HEK293 (cell line): ENCODE measurements at regions not wholly inside any gene's neighbourhood (a gene's known extent, or its start where the extent isn't known, plus 50 kb on each side); places are given as distances from the start of the nearest gene placed in this dataset.

Experiments
- CTCF ChIA-PET: fragments of 350-600 bp; formaldehyde crosslinking; extraction: SDS; loops from one replicate; lab custom pipeline; 2021; ENCODE audit warnings: antibody characterized with exemption; lab: Yijun Ruan, JAX
- POLR2A ChIA-PET: fragments of 300-600 bp; formaldehyde crosslinking; extraction: SDS; loops from one replicate; lab custom pipeline; 2020; ENCODE audit warnings: antibody characterized with exemption, inconsistent platforms; lab: Yijun Ruan, JAX
- H3K27ac ChIP-seq: fragments of 200-500 bp; sonication (Bioruptor generic); 2 replicates; pipeline ENCODE4 v1.5.1; 2014; ENCODE audit warnings: low read depth, low read length, control low read depth, inconsistent platforms; ENCODE audit errors: extremely low read depth
- H3K36me3 ChIP-seq, 2 experiments: fragments of 200-500 bp in 1 of 2; sonication (Bioruptor generic) in 1 of 2; 1 replicate in 1 of 2; 2 replicates in 1 of 2; pipeline ENCODE4 v1.5.1; 2014 to 2017; ENCODE audit warnings: inconsistent platforms in 2 of 2, low read length in 2 of 2; ENCODE audit not compliant: control insufficient read depth in 2 of 2, insufficient read depth in 1 of 2
- H3K4me1 ChIP-seq: fragments of 200-500 bp; sonication (Bioruptor generic); 2 replicates; pipeline ENCODE4 v1.5.1; 2014; ENCODE audit warnings: mild to moderate bottlenecking, low read length, inconsistent platforms; ENCODE audit not compliant: control insufficient read depth, insufficient read depth
- H3K4me3 ChIP-seq: 2 replicates; pipeline ENCODE4 v1.5.1; 2011; ENCODE audit warnings: low read depth, mild to moderate bottlenecking, control low read depth, low read length, moderate library complexity
- H3K9me3 ChIP-seq: fragments of 200-500 bp; sonication (Bioruptor generic); 2 replicates; pipeline ENCODE4 v1.5.1; 2014; ENCODE audit warnings: low read depth, low read length, inconsistent platforms; ENCODE audit not compliant: control insufficient read depth, insufficient read depth
- GLI4 ChIP-seq: fragments of 450-650 bp; formaldehyde crosslinking; IDR thresholded peaks from 2 replicates; pipeline ENCODE4 v1.5.1; 2016; ENCODE audit warnings: missing biosample characterization, missing genetic modification characterization
- GLIS1 ChIP-seq: fragments of 450-650 bp; formaldehyde crosslinking; IDR thresholded peaks from 2 replicates; pipeline ENCODE4 v1.5.1; 2016; ENCODE audit warnings: missing biosample characterization, missing genetic modification characterization
- OSR2 ChIP-seq: fragments of 450-650 bp; formaldehyde crosslinking; IDR thresholded peaks from 2 replicates; pipeline ENCODE4 v1.5.1; 2016; ENCODE audit warnings: missing biosample characterization, missing genetic modification characterization
- SCRT2 ChIP-seq: fragments of 450-650 bp; formaldehyde crosslinking; IDR thresholded peaks from 2 replicates; pipeline ENCODE4 v1.5.1; 2016; ENCODE audit warnings: missing biosample characterization, missing genetic modification characterization
- SP2 ChIP-seq: fragments of 450-650 bp; formaldehyde crosslinking; IDR thresholded peaks from 2 replicates; pipeline ENCODE4 v1.5.1; 2016; ENCODE audit warnings: missing biosample characterization, missing genetic modification characterization
- TRIM28 ChIP-seq: IDR thresholded peaks from 2 replicates; pipeline ENCODE4 v1.6.1; 2011; ENCODE audit warnings: low read length, control low read depth, borderline replicate concordance
- ZFP41 ChIP-seq: fragments of 450-650 bp; formaldehyde crosslinking; IDR thresholded peaks from 2 replicates; pipeline ENCODE4 v1.5.1; 2016; ENCODE audit warnings: missing biosample characterization, missing genetic modification characterization, borderline replicate concordance
- ZNF10 ChIP-seq: fragments of 450-650 bp; formaldehyde crosslinking; IDR thresholded peaks from 2 replicates; pipeline ENCODE4 v1.5.1; 2017; ENCODE audit warnings: missing biosample characterization, missing genetic modification characterization
- ZNF114 ChIP-seq: fragments of 450-650 bp; formaldehyde crosslinking; IDR thresholded peaks from 2 replicates; pipeline ENCODE4 v1.5.0; 2017; ENCODE audit warnings: missing biosample characterization, missing genetic modification characterization
- ZNF121 ChIP-seq: fragments of 450-650 bp; formaldehyde crosslinking; IDR thresholded peaks from 2 replicates; pipeline ENCODE4 v1.5.1; 2016; ENCODE audit warnings: missing biosample characterization, missing genetic modification characterization
- ZNF133 ChIP-seq: fragments of 450-650 bp; formaldehyde crosslinking; IDR thresholded peaks from 2 replicates; pipeline ENCODE4 v1.5.1; 2016; ENCODE audit warnings: missing biosample characterization, missing genetic modification characterization
- ZNF146 ChIP-seq: fragments of 450-650 bp; formaldehyde crosslinking; IDR thresholded peaks from 2 replicates; pipeline ENCODE4 v1.5.1; 2016; ENCODE audit warnings: missing biosample characterization, missing genetic modification characterization
- ZNF223 ChIP-seq: fragments of 450-650 bp; formaldehyde crosslinking; IDR thresholded peaks from 2 replicates; pipeline ENCODE4 v1.5.1; 2016; ENCODE audit warnings: missing biosample characterization, missing genetic modification characterization
- ZNF248 ChIP-seq: fragments of 450-650 bp; formaldehyde crosslinking; IDR thresholded peaks from 2 replicates; pipeline ENCODE4 v1.5.1; 2017; ENCODE audit warnings: missing biosample characterization, missing genetic modification characterization
- ZNF416 ChIP-seq: fragments of 450-650 bp; formaldehyde crosslinking; IDR thresholded peaks from 2 replicates; pipeline ENCODE4 v1.5.1; 2016; ENCODE audit warnings: missing biosample characterization, missing genetic modification characterization
- ZNF530 ChIP-seq: fragments of 450-650 bp; formaldehyde crosslinking; IDR thresholded peaks from 2 replicates; pipeline ENCODE4 v1.5.1; 2016; ENCODE audit warnings: low read depth, missing biosample characterization, missing genetic modification characterization
- ZNF560 ChIP-seq: fragments of 450-650 bp; formaldehyde crosslinking; IDR thresholded peaks from 2 replicates; pipeline ENCODE4 v1.5.1; 2017; ENCODE audit warnings: missing biosample characterization, missing genetic modification characterization, borderline replicate concordance
- ZNF621 ChIP-seq: fragments of 450-650 bp; formaldehyde crosslinking; IDR thresholded peaks from 2 replicates; pipeline ENCODE4 v1.5.1; 2017; ENCODE audit warnings: missing biosample characterization, missing genetic modification characterization
- ZNF837 ChIP-seq: fragments of 450-650 bp; formaldehyde crosslinking; IDR thresholded peaks from 2 replicates; pipeline ENCODE4 v1.5.1; 2016; ENCODE audit warnings: missing biosample characterization, missing genetic modification characterization
- ZSCAN30 ChIP-seq: fragments of 450-650 bp; IDR thresholded peaks from 2 replicates; pipeline ENCODE4 v1.5.1; 2018; ENCODE audit warnings: missing biosample characterization, mild to moderate bottlenecking, missing genetic modification characterization, moderate library complexity
- TF ChIP-seq, protein P1 (sequence below): fragments of 450-650 bp; IDR thresholded peaks from 2 replicates; pipeline ENCODE4 v1.5.1; 2018; ENCODE audit warnings: missing biosample characterization, mild to moderate bottlenecking, missing genetic modification characterization
- TF ChIP-seq, protein P2 (sequence below): fragments of 450-650 bp; formaldehyde crosslinking; IDR thresholded peaks from 2 replicates; pipeline ENCODE4 v1.5.1; 2017; ENCODE audit warnings: missing biosample characterization, missing genetic modification characterization
- TF ChIP-seq, protein P3 (sequence below): fragments of 450-650 bp; formaldehyde crosslinking; IDR thresholded peaks from 2 replicates; pipeline ENCODE4 v1.5.1; 2016; ENCODE audit warnings: missing biosample characterization, missing genetic modification characterization, low read depth
- TF ChIP-seq, protein P4 (sequence below): fragments of 450-650 bp; formaldehyde crosslinking; IDR thresholded peaks from 2 replicates; pipeline ENCODE4 v1.5.1; 2016; ENCODE audit warnings: missing biosample characterization, missing genetic modification characterization, borderline replicate concordance

DNA sequence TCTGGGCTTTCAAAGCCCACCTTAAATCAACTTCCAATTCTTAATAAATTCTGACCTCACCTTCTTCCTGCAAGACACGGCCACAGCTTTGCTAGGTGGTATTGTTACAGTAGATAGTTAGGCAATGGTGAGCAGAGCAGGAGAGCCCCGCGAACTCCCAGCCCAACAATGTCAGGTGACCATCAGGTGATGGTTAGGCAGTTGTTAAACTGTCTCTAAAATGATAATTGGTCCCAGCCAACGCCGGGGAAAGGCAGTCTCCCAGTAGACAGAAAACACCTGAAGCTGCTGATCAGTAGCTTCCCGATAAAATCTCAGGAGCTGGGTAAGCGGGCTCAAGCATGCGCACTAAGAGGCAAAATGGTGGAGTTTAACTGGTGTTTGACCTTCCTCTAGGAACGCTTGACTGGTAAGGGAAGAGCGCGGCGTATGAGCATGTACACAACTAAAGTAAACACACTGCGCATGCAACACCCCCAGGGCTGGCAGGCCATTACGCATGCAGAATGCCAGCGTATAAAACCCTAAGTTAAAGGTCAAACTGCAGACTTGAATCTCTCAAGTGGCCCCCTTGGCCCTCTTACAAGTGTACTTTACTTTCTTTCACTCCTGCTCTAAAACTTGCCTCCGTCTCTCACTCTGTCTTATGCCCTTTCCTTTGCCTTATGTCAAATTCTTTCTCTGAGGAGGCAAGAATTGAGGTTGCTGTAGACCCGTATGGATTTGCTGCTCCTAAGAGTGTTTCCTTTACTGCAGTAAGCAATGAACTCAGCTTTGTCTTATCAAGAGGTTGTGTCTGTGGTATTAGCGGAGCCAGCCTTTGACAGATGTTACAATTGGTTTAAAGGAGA is 113.5 kb downstream of the C12orf75 start:
- ChIA-PET POLR2A (no interaction called here), CTCF (no interaction called here)
- Histone ChIP-seq H3K27ac (no peak overlapping the region), H3K4me3 (no peak overlapping the region), H3K36me3 (no peaks in the 10 kb centered on the region), H3K9me3 (no peaks in the 10 kb centered on the region), H3K4me1 (0 out of 2 replicates have a peak, but pooled peaks cover 2% of the 10 kb centered on the region)
- TF ChIP-seq SP2 (tag by site-specific recombination), result no peak
- TF ChIP-seq OSR2 (tag by site-specific recombination), result no peak
- no peak for TF ChIP-seq ZSCAN30 (tag by site-specific recombination)
- peak; percentile 75 for TF ChIP-seq GLIS1 (tag by site-specific recombination)
- TF ChIP-seq, protein P1, sequence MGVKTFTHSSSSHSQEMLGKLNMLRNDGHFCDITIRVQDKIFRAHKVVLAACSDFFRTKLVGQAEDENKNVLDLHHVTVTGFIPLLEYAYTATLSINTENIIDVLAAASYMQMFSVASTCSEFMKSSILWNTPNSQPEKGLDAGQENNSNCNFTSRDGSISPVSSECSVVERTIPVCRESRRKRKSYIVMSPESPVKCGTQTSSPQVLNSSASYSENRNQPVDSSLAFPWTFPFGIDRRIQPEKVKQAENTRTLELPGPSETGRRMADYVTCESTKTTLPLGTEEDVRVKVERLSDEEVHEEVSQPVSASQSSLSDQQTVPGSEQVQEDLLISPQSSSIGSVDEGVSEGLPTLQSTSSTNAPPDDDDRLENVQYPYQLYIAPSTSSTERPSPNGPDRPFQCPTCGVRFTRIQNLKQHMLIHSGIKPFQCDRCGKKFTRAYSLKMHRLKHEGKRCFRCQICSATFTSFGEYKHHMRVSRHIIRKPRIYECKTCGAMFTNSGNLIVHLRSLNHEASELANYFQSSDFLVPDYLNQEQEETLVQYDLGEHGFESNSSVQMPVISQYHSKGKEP (tag by site-specific recombination), result peak; percentile 12; the same call in 1 of the 2 replicates
- TF ChIP-seq, protein P2, sequence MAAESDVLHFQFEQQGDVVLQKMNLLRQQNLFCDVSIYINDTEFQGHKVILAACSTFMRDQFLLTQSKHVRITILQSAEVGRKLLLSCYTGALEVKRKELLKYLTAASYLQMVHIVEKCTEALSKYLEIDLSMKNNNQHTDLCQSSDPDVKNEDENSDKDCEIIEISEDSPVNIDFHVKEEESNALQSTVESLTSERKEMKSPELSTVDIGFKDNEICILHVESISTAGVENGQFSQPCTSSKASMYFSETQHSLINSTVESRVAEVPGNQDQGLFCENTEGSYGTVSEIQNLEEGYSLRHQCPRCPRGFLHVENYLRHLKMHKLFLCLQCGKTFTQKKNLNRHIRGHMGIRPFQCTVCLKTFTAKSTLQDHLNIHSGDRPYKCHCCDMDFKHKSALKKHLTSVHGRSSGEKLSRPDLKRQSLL (tag by site-specific recombination), result no peak
- TF ChIP-seq ZNF621, result no peak
- no peak for TF ChIP-seq TRIM28
- TF ChIP-seq, protein P3, sequence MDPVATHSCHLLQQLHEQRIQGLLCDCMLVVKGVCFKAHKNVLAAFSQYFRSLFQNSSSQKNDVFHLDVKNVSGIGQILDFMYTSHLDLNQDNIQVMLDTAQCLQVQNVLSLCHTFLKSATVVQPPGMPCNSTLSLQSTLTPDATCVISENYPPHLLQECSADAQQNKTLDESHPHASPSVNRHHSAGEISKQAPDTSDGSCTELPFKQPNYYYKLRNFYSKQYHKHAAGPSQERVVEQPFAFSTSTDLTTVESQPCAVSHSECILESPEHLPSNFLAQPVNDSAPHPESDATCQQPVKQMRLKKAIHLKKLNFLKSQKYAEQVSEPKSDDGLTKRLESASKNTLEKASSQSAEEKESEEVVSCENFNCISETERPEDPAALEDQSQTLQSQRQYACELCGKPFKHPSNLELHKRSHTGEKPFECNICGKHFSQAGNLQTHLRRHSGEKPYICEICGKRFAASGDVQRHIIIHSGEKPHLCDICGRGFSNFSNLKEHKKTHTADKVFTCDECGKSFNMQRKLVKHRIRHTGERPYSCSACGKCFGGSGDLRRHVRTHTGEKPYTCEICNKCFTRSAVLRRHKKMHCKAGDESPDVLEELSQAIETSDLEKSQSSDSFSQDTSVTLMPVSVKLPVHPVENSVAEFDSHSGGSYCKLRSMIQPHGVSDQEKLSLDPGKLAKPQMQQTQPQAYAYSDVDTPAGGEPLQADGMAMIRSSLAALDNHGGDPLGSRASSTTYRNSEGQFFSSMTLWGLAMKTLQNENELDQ (tag by site-specific recombination), result no peak
- TF ChIP-seq SCRT2 (tag by site-specific recombination), result 0 out of 2 replicates have a peak, but pooled peaks have one; percentile 29
- TF ChIP-seq ZNF133 (tag by site-specific recombination), result peak; percentile 60
- TF ChIP-seq ZNF223 (tag by site-specific recombination), result no peak
- no peak for TF ChIP-seq ZNF530 (tag by site-specific recombination)
- peak; percentile 46; the same call in 1 of the 2 replicates for TF ChIP-seq ZNF10
- no peak for TF ChIP-seq ZFP41 (tag by site-specific recombination)
- TF ChIP-seq ZNF114 (tag by site-specific recombination), result no peak

DNA sequence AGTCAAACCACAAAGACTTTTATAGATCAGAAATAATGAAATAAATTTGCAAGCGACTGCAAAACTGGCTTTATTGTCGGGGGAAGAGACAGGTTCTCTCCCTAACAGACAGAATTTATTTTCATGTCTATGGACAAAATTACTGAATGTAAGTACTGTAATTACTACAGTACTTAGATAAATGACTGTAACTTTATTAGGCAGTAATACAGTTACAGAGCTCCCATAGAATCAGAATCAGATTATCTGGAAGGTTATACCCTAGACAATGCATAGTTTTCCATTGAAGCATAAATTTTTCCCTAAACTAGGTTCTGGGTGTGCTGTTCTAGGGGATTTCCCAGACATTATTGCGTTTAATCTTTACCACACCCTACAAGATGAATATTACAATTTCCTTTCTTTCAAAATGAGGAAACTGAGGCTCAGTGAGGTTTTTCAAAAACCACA is 114.2 kb downstream of the C12orf75 start:
- POLR2A ChIA-PET, result interaction anchor here (0.6 kb wide), 1 partner anchor 209 kb away, joined by 3 read pairs; no protein-coding TSS in a partner anchor
- CTCF ChIA-PET, result interaction anchor here (0.7 kb wide), 1 partner anchor 651 kb away, joined by 6 read pairs; no protein-coding TSS in a partner anchor
- Histone ChIP-seq H3K4me3 (no peak overlapping the region), H3K9me3 (no peaks in the 10 kb centered on the region), H3K27ac (no peak overlapping the region), H3K36me3 (no peaks in the 10 kb centered on the region), H3K4me1 (0 out of 2 replicates have a peak, but pooled peaks cover 2% of the 10 kb centered on the region)
- TF ChIP-seq, protein P4, sequence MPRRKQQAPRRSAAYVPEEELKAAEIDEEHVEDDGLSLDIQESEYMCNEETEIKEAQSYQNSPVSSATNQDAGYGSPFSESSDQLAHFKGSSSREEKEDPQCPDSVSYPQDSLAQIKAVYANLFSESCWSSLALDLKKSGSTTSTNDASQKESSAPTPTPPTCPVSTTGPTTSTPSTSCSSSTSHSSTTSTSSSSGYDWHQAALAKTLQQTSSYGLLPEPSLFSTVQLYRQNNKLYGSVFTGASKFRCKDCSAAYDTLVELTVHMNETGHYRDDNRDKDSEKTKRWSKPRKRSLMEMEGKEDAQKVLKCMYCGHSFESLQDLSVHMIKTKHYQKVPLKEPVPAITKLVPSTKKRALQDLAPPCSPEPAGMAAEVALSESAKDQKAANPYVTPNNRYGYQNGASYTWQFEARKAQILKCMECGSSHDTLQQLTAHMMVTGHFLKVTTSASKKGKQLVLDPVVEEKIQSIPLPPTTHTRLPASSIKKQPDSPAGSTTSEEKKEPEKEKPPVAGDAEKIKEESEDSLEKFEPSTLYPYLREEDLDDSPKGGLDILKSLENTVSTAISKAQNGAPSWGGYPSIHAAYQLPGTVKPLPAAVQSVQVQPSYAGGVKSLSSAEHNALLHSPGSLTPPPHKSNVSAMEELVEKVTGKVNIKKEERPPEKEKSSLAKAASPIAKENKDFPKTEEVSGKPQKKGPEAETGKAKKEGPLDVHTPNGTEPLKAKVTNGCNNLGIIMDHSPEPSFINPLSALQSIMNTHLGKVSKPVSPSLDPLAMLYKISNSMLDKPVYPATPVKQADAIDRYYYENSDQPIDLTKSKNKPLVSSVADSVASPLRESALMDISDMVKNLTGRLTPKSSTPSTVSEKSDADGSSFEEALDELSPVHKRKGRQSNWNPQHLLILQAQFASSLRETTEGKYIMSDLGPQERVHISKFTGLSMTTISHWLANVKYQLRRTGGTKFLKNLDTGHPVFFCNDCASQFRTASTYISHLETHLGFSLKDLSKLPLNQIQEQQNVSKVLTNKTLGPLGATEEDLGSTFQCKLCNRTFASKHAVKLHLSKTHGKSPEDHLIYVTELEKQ (tag by site-specific recombination), result no peak
- no peak for TF ChIP-seq ZNF248 (tag by site-specific recombination)
- TF ChIP-seq GLI4 (tag by site-specific recombination), result no peak
- no peak for TF ChIP-seq ZNF560 (tag by site-specific recombination)
- TF ChIP-seq ZNF114 (tag by site-specific recombination), result no peak
- no peak for TF ChIP-seq ZNF146 (tag by site-specific recombination)
- TF ChIP-seq ZNF837, result no peak
- TF ChIP-seq ZNF121 (tag by site-specific recombination), result no peak
- no peak for TF ChIP-seq ZNF416 (tag by site-specific recombination)
